IMR-90 (cell line): ENCODE measurements at regions not wholly inside any gene's neighbourhood (a gene's known extent, or its start where the extent isn't known, plus 50 kb on each side); places are given as distances from the start of the nearest gene placed in this dataset.

Experiments used
- POLR2A ChIP-seq: IDR thresholded peaks from 2 replicates; pipeline ENCODE4 v1.6.1; 2012; ENCODE audit warnings: mild to moderate bottlenecking, low read depth, low read length
- RAD21 ChIP-seq: IDR thresholded peaks from 2 replicates; pipeline ENCODE4 v1.6.1; 2012; ENCODE audit warnings: low read length, improper control_type of control experiment
- TF ChIP-seq, protein P1 (sequence below): fragments of 150-350 bp; IDR thresholded peaks from 2 replicates; pipeline ENCODE4 v1.6.1; 2017; ENCODE audit warnings: mild to moderate bottlenecking, antibody characterized with exemption, low read length, low read depth
- TF ChIP-seq, protein P2 (sequence below): conservative IDR thresholded peaks from 2 replicates; pipeline ENCODE4 v1.5.1; 2012; ENCODE audit warnings: mild to moderate bottlenecking, low read depth, low read length, improper control_type of control experiment

DNA sequence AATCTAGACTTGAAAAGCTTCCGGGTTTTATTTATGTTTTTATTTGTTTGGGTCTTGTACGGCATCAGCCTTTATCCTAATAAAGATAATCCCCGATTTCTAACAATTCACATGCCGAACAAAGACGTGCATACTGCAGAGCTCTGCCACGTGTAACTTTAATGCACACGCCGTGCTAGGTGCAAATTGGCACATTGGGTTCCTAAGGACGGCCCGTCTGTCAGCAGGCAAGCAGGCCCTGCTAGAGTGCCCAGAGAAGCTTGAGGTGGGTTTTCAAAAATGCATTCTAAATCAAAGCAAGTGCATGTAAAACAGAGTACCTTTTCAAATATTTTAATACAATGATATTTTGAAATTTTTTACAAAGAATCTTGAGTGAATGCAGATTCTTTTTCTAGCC lies 806.4 kb upstream of the POU3F3 start:
- TF ChIP-seq, protein P1, sequence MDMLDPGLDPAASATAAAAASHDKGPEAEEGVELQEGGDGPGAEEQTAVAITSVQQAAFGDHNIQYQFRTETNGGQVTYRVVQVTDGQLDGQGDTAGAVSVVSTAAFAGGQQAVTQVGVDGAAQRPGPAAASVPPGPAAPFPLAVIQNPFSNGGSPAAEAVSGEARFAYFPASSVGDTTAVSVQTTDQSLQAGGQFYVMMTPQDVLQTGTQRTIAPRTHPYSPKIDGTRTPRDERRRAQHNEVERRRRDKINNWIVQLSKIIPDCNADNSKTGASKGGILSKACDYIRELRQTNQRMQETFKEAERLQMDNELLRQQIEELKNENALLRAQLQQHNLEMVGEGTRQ, result no peak
- TF ChIP-seq, protein P2, sequence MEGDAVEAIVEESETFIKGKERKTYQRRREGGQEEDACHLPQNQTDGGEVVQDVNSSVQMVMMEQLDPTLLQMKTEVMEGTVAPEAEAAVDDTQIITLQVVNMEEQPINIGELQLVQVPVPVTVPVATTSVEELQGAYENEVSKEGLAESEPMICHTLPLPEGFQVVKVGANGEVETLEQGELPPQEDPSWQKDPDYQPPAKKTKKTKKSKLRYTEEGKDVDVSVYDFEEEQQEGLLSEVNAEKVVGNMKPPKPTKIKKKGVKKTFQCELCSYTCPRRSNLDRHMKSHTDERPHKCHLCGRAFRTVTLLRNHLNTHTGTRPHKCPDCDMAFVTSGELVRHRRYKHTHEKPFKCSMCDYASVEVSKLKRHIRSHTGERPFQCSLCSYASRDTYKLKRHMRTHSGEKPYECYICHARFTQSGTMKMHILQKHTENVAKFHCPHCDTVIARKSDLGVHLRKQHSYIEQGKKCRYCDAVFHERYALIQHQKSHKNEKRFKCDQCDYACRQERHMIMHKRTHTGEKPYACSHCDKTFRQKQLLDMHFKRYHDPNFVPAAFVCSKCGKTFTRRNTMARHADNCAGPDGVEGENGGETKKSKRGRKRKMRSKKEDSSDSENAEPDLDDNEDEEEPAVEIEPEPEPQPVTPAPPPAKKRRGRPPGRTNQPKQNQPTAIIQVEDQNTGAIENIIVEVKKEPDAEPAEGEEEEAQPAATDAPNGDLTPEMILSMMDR, result no peak
- TF ChIP-seq RAD21 (no peak), POLR2A (no peak)
